Endothelial cell of umbilical vein (primary cell): ENCODE measurements at regions not wholly inside any gene's neighbourhood (a gene's known extent, or its start where the extent isn't known, plus 50 kb on each side); places are given as distances from the start of the nearest gene placed in this dataset.

Experiments
- BruUV-seq: library from RNA; stranded (reverse); fragments of 400-500 nt; replicated peaks from 2 replicates; lab custom pipeline; 2021; lab: Mats Ljungman, UMichigan
- CTCF ChIA-PET: fragments of 300-600, 350-600 bp; sonication (Branson Sonifier 250); formaldehyde crosslinking; loops from one replicate; lab custom pipeline; 2021; ENCODE audit warnings: antibody characterized with exemption, inconsistent platforms; lab: Charles Lee
- POLR2A ChIA-PET: fragments of 300-600, 350-600 bp; sonication (Branson Sonifier 250); formaldehyde crosslinking; loops from one replicate; lab custom pipeline; 2021; ENCODE audit warnings: antibody characterized with exemption, inconsistent platforms; lab: Charles Lee
- DNase-seq: peaks from one replicate; pipeline ENCODE4 v3.0.0-alpha.2; 2011; ENCODE audit warnings: low read depth, low spot score
- FAIRE-seq: peaks from 2 replicates; lab custom pipeline; 2011; peaks lifted over from hg19 to GRCh38; lab: Jason Lieb, UNC
- H2AFZ ChIP-seq: 2 replicates; pipeline ENCODE4 v1.6.0; 2012; ENCODE audit warnings: low read depth, low read length, control low read depth, inconsistent platforms
- H3K27ac ChIP-seq: 2 replicates; pipeline ENCODE4 v1.5.1; 2011; ENCODE audit warnings: low read depth, mild to moderate bottlenecking, control low read depth, low read length, moderate library complexity; ENCODE audit not compliant: insufficient read depth
- H3K27me3 ChIP-seq, 2 experiments: 2 replicates each; pipeline versions ENCODE4 v1.6.0 to v1.6.1; 2011; ENCODE audit warnings: low read length in 2 of 2, mixed read lengths in 1 of 2; ENCODE audit not compliant: control insufficient read depth in 2 of 2, insufficient read depth in 2 of 2
- H3K36me3 ChIP-seq, 2 experiments: 2 replicates in 1 of 2; 3 replicates in 1 of 2; pipeline ENCODE4 v1.5.1; 2011; ENCODE audit warnings: low read length in 2 of 2, mild to moderate bottlenecking in 1 of 2, moderate library complexity in 1 of 2; ENCODE audit not compliant: control insufficient read depth in 2 of 2, insufficient read depth in 2 of 2; ENCODE audit errors: extremely low read depth in 1 of 2
- H3K4me1 ChIP-seq: 3 replicates; pipeline ENCODE4 v1.5.1; 2011; ENCODE audit warnings: mild to moderate bottlenecking, low read length; ENCODE audit not compliant: control insufficient read depth, insufficient read depth; ENCODE audit errors: extremely low read depth
- H3K4me2 ChIP-seq: 2 replicates; pipeline ENCODE4 v1.6.1; 2011; ENCODE audit warnings: low read length, control low read depth, mixed read lengths; ENCODE audit not compliant: insufficient read depth
- H3K4me3 ChIP-seq, 3 experiments: fragments of 200-600 bp in 1 of 3; sonication (generic), shearing (Covaris generic) in 1 of 3; replicated peaks in 1 of 3; 2 replicates each; pipeline ENCODE4 v1.5.1; 2011 to 2016; ENCODE audit warnings: control low read depth in 3 of 3, low read length in 3 of 3, mild to moderate bottlenecking in 2 of 3, inconsistent platforms in 1 of 3, low read depth in 1 of 3, moderate library complexity in 1 of 3; ENCODE audit not compliant: insufficient read depth in 1 of 3
- H3K79me2 ChIP-seq: 2 replicates; pipeline ENCODE4 v1.6.0; 2012; ENCODE audit warnings: low read length, inconsistent platforms; ENCODE audit not compliant: control insufficient read depth, insufficient read depth
- H3K9ac ChIP-seq: replicated peaks from 2 replicates; pipeline ENCODE3; 2011; ENCODE audit warnings: low read length, control low read depth; ENCODE audit not compliant: insufficient read depth; ENCODE audit errors: extremely low read depth
- H3K9me1 ChIP-seq: replicated peaks from 3 replicates; pipeline ENCODE4 v1.6.0; 2011; ENCODE audit warnings: mild to moderate bottlenecking, low read length; ENCODE audit not compliant: control insufficient read depth, insufficient read depth; ENCODE audit errors: extremely low read depth
- H3K9me3 ChIP-seq: replicated peaks from 2 replicates; pipeline ENCODE4 v1.5.1; 2012; ENCODE audit warnings: low read length, inconsistent platforms; ENCODE audit not compliant: control insufficient read depth, insufficient read depth
- H4K20me1 ChIP-seq: replicated peaks from 2 replicates; pipeline ENCODE3; 2011; ENCODE audit warnings: mild to moderate bottlenecking, low read length; ENCODE audit not compliant: control insufficient read depth, insufficient read depth; ENCODE audit errors: extremely low read depth
- CTCF ChIP-seq, 2 donors: IDR thresholded peaks; 1 replicate in 1 of 2; 2 replicates in 1 of 2; pipeline ENCODE4 v1.5.1; 2011; ENCODE audit warnings: low read length in 2 of 2, mild to moderate bottlenecking in 2 of 2, moderate library complexity in 2 of 2, control low read depth in 1 of 2, inconsistent platforms in 1 of 2, low read depth in 1 of 2; ENCODE audit not compliant: insufficient read depth in 1 of 2; ENCODE audit errors: extremely low read depth in 1 of 2
- EZH2 ChIP-seq: IDR thresholded peaks from 2 replicates; pipeline ENCODE4 v1.6.1; 2012; ENCODE audit warnings: borderline replicate concordance, low read depth, mild to moderate bottlenecking, moderate library complexity, low read length, inconsistent platforms; ENCODE audit not compliant: severe bottlenecking
- FOS ChIP-seq: IDR thresholded peaks from 2 replicates; pipeline ENCODE4 v1.6.1; 2011; ENCODE audit warnings: mild to moderate bottlenecking, low read length, moderate library complexity, borderline replicate concordance; ENCODE audit not compliant: insufficient read depth
- GATA2 ChIP-seq: IDR thresholded peaks from 2 replicates; pipeline ENCODE4 v1.7.0; 2011; ENCODE audit warnings: low read depth, mild to moderate bottlenecking, moderate library complexity, mixed read lengths, low read length; ENCODE audit not compliant: insufficient read length, insufficient read depth
- JUN ChIP-seq: IDR thresholded peaks from 2 replicates; pipeline ENCODE4 v1.6.1; 2011; ENCODE audit warnings: borderline replicate concordance, low read depth; ENCODE audit not compliant: insufficient read length, insufficient read depth
- MAX ChIP-seq: IDR thresholded peaks from 2 replicates; pipeline ENCODE4 v1.6.1; 2011; ENCODE audit not compliant: insufficient read depth, insufficient read length
- MYC ChIP-seq: IDR thresholded peaks from one replicate; pipeline ENCODE4 v1.6.1; 2011; ENCODE audit warnings: mild to moderate bottlenecking, low read depth, low read length
- POLR2A ChIP-seq: IDR thresholded peaks from 2 replicates; pipeline ENCODE4 v1.6.1; 2012; ENCODE audit warnings: low read depth, mild to moderate bottlenecking, control low read depth, low read length
- POLR2AphosphoS5 ChIP-seq: IDR thresholded peaks from 2 replicates; pipeline ENCODE4 v1.6.1; 2012; ENCODE audit warnings: low read depth, mild to moderate bottlenecking, control low read depth, low read length, moderate library complexity; ENCODE audit not compliant: insufficient read depth
- dilution Hi-C: fragments of 300-500 bp; cut with MboI; formaldehyde crosslinking; loops from one replicate; pipeline ENCODE4 v1.15.0; 2019; ENCODE audit warnings: low sequenced_read_pairs; ENCODE audit not compliant: extremely low pct_ligation_motif_present
- intact Hi-C: fragments of 100-400 bp; cut with micrococcal nuclease; formaldehyde crosslinking; loops from one replicate; pipeline ENCODE4 v1.10.0; 2022

GRCh38 chr3:189551007-189551406 lies 80.2 kb upstream of the TP63 start:
- Histone ChIP-seq H3K9me3 (peaks cover 2% of the 10 kb centered on the region), H4K20me1 (no peaks in the 10 kb centered on the region), H3K4me3 (no peak overlapping the region), H3K27ac (no peak overlapping the region), H2AFZ (no peak overlapping the region), H3K27me3 (no peaks in the 10 kb centered on the region), H3K9me1 (no peaks in the 10 kb centered on the region), H3K36me3 (no peaks in the 10 kb centered on the region), H3K4me2 (no peak overlapping the region), H3K4me1 (no peaks in the 10 kb centered on the region), H3K9ac (no peak overlapping the region), H3K79me2 (no peaks in the 10 kb centered on the region)
- TF ChIP-seq POLR2AphosphoS5 = no peak
- no peak for TF ChIP-seq EZH2
- TF ChIP-seq POLR2A = no peak
- no peak for TF ChIP-seq MAX
- TF ChIP-seq JUN = no peak
- TF ChIP-seq FOS = no peak
- no peak for TF ChIP-seq CTCF (IDR thresholded peaks at IDR 0.05; ENCODE audit: extremely low read depth in 1 of 2, insufficient read depth in 1 of 2, low read depth in 1 of 2, low read length in 2 of 2)
- TF ChIP-seq GATA2 = no peak
- no peak for TF ChIP-seq MYC
- POLR2A ChIA-PET = no interaction called here
- FAIRE-seq (no peak), DNase-seq (no peak)
- intact Hi-C loops = no loop called here
- CTCF ChIA-PET = no interaction called here
- BruUV-seq = no TSS peak
- dilution Hi-C loops = no loop called here
